C4-2B (cell line): ENCODE measurements at regions not wholly inside any gene's neighbourhood (a gene's known extent, or its start where the extent isn't known, plus 50 kb on each side); places are given as distances from the start of the nearest gene placed in this dataset.

Experiments
- H3K27ac ChIP-seq: fragments of 450-650 bp; 2 replicates; pipeline ENCODE4 v1.5.1; 2017
- CTCF ChIP-seq: fragments of 450-650 bp; conservative IDR thresholded peaks from 2 replicates; pipeline ENCODE4 v1.5.1; 2017; ENCODE audit warnings: mild to moderate bottlenecking
- ZFX ChIP-seq: fragments of 450-650 bp; IDR thresholded peaks from 2 replicates; pipeline ENCODE4 v1.6.1; 2017

- TF ChIP-seq CTCF, result no peak
- no peak for TF ChIP-seq ZFX
- no peak overlapping the region for H3K27ac ChIP-seq
Measured at GRCh38 chr4:108511618-108512017, 108.8 kb upstream of the RPL34 start.

- TF ChIP-seq CTCF (no peak), ZFX (no peak)
Measured at GRCh38 chr4:108502356-108502755, 118.0 kb upstream of the RPL34 start.

GRCh38 chr4:108498925-108499324, 121.5 kb upstream of the RPL34 start:
- TF ChIP-seq CTCF (no peak), ZFX (no peak)
- H3K27ac ChIP-seq, result no peak overlapping the region

More at GRCh38 chr4:108502356-108502755, 118.0 kb upstream of the RPL34 start:
- H3K27ac ChIP-seq, result no peak overlapping the region

- H3K27ac ChIP-seq, result no peak overlapping the region
- TF ChIP-seq CTCF (no peak), ZFX (no peak)
Measured at GRCh38 chr4:108493596-108493931, 126.8 kb upstream of the RPL34 start.

GRCh38 chr4:108492816-108493595, 127.4 kb upstream of the RPL34 start:
- no peak overlapping the region for H3K27ac ChIP-seq
- TF ChIP-seq ZFX (no peak), CTCF (peak; percentile 75)

- TF ChIP-seq ZFX, result no peak
- TF ChIP-seq CTCF, result no peak
Measured at GRCh38 chr4:108488865-108489264, 131.5 kb upstream of the RPL34 start.

GRCh38 chr4:108486046-108486445, 134.3 kb upstream of the RPL34 start:
- TF ChIP-seq CTCF, result no peak
- no peak for TF ChIP-seq ZFX
- H3K27ac ChIP-seq, result no peak overlapping the region

More at GRCh38 chr4:108488865-108489264, 131.5 kb upstream of the RPL34 start:
- no peak overlapping the region for H3K27ac ChIP-seq
